Panc1 (cell line): ENCODE measurements at regions not wholly inside any gene's neighbourhood (a gene's known extent, or its start where the extent isn't known, plus 50 kb on each side); places are given as distances from the start of the nearest gene placed in this dataset.

Experiments
- POLR2AphosphoS5 ChIP-seq: IDR thresholded peaks from 2 replicates; pipeline ENCODE4 v1.6.1; 2012; ENCODE audit warnings: mild to moderate bottlenecking, low read depth, low read length, moderate library complexity
- TF ChIP-seq, protein P1 (sequence below): fragments of 450-650 bp; IDR thresholded peaks from 2 replicates; pipeline ENCODE4 v1.5.1; 2017; ENCODE audit warnings: mild to moderate bottlenecking

DNA sequence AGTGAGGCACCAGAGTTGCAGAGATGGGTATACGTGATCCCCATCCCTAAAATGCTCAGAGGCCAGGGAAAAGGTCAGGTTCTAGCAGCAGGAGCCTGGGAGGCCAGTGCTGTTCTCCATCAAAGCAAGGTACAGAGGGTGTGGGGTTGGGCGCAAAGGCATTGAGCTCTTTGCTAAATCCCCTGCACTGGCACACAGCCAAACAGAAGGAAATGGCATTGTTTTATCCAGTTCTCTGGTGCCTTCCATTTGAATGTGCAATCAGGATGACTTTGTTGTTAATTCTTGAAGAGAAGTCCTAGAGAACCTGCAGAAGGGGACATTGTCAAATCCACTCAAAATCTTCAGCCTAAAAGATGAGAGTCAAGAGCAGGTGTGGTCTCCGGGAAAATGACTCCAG is 111.3 kb upstream of the CHST15 start:
- TF ChIP-seq POLR2AphosphoS5, result no peak
- TF ChIP-seq, protein P1, sequence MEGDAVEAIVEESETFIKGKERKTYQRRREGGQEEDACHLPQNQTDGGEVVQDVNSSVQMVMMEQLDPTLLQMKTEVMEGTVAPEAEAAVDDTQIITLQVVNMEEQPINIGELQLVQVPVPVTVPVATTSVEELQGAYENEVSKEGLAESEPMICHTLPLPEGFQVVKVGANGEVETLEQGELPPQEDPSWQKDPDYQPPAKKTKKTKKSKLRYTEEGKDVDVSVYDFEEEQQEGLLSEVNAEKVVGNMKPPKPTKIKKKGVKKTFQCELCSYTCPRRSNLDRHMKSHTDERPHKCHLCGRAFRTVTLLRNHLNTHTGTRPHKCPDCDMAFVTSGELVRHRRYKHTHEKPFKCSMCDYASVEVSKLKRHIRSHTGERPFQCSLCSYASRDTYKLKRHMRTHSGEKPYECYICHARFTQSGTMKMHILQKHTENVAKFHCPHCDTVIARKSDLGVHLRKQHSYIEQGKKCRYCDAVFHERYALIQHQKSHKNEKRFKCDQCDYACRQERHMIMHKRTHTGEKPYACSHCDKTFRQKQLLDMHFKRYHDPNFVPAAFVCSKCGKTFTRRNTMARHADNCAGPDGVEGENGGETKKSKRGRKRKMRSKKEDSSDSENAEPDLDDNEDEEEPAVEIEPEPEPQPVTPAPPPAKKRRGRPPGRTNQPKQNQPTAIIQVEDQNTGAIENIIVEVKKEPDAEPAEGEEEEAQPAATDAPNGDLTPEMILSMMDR, result no peak
